Trophoblast cell (in vitro differentiated cells and primary cell): ENCODE measurements at regions not wholly inside any gene's neighbourhood (a gene's known extent, or its start where the extent isn't known, plus 50 kb on each side); places are given as distances from the start of the nearest gene placed in this dataset.

Source experiments
- DNase-seq, 2 donors: peaks; one replicate each; pipeline ENCODE4 v3.0.0-alpha.2; 2016
- H2AFZ ChIP-seq: 2 replicates; pipeline ENCODE4 v1.6.1; 2013; ENCODE audit warnings: low read length, moderate library complexity, mild to moderate bottlenecking; ENCODE audit not compliant: insufficient read depth, poor library complexity
- H2AK5ac ChIP-seq: 2 replicates; pipeline ENCODE4 v1.6.1; 2013; ENCODE audit warnings: mild to moderate bottlenecking, low read length
- H2BK120ac ChIP-seq: 2 replicates; pipeline ENCODE4 v1.6.1; 2013; ENCODE audit warnings: low read length, mild to moderate bottlenecking, moderate library complexity; ENCODE audit not compliant: insufficient read depth, poor library complexity
- H2BK12ac ChIP-seq: 2 replicates; pipeline ENCODE4 v1.6.1; 2013; ENCODE audit warnings: mild to moderate bottlenecking, low read length, moderate library complexity
- H2BK5ac ChIP-seq: 2 replicates; pipeline ENCODE4 v1.6.1; 2013; ENCODE audit warnings: low read length, low read depth, moderate library complexity, mild to moderate bottlenecking; ENCODE audit not compliant: poor library complexity
- H3K14ac ChIP-seq: 2 replicates; pipeline ENCODE4 v1.6.1; 2013; ENCODE audit warnings: mild to moderate bottlenecking, low read length
- H3K18ac ChIP-seq: 2 replicates; pipeline ENCODE4 v1.6.1; 2013; ENCODE audit warnings: mild to moderate bottlenecking, low read length
- H3K23ac ChIP-seq: 2 replicates; pipeline ENCODE4 v1.6.1; 2013; ENCODE audit warnings: low read length
- H3K27ac ChIP-seq: 2 replicates; pipeline ENCODE4 v1.5.1; 2013; ENCODE audit warnings: low read depth, mild to moderate bottlenecking, inconsistent platforms, low read length, moderate library complexity
- H3K27me3 ChIP-seq: 2 replicates; pipeline ENCODE4 v1.6.1; 2013; ENCODE audit warnings: inconsistent platforms, mild to moderate bottlenecking, low read length, moderate library complexity; ENCODE audit not compliant: insufficient read depth
- H3K36me3 ChIP-seq, 2 experiments: 1 replicate in 1 of 2; 2 replicates in 1 of 2; pipeline ENCODE4 v1.6.1; 2013; ENCODE audit warnings: low read length in 2 of 2, mild to moderate bottlenecking in 2 of 2, moderate library complexity in 1 of 2; ENCODE audit not compliant: insufficient read depth in 2 of 2, control insufficient read depth in 1 of 2
- H3K4ac ChIP-seq: 2 replicates; pipeline ENCODE4 v1.6.1; 2013; ENCODE audit warnings: low read depth, mild to moderate bottlenecking, low read length, moderate library complexity
- H3K4me1 ChIP-seq, 2 experiments: 1 replicate in 1 of 2; 2 replicates in 1 of 2; pipeline ENCODE4 v1.6.1; 2013; ENCODE audit warnings: low read length in 2 of 2, mild to moderate bottlenecking in 2 of 2, moderate library complexity in 1 of 2; ENCODE audit not compliant: insufficient read depth in 2 of 2, control insufficient read depth in 1 of 2
- H3K4me2 ChIP-seq: 2 replicates; pipeline ENCODE4 v1.6.1; 2013; ENCODE audit warnings: inconsistent platforms, mild to moderate bottlenecking, low read length, moderate library complexity
- H3K4me3 ChIP-seq: 2 replicates; pipeline ENCODE4 v1.5.1; 2013; ENCODE audit warnings: mild to moderate bottlenecking, low read depth, low read length, inconsistent platforms
- H3K79me1 ChIP-seq: one replicate; pipeline ENCODE4 v1.6.1; 2013; ENCODE audit warnings: low read length
- H3K79me2 ChIP-seq: 2 replicates; pipeline ENCODE4 v1.6.1; 2013; ENCODE audit warnings: low read length, mild to moderate bottlenecking; ENCODE audit not compliant: control insufficient read depth, insufficient read depth, poor library complexity
- H3K9ac ChIP-seq: 2 replicates; pipeline ENCODE4 v1.6.1; 2013; ENCODE audit warnings: mild to moderate bottlenecking, low read length
- H3K9me3 ChIP-seq: 2 replicates; pipeline ENCODE4 v1.6.1; 2013; ENCODE audit warnings: low read depth, mild to moderate bottlenecking, control low read depth, inconsistent platforms, low read length; ENCODE audit not compliant: insufficient read depth
- H4K12ac ChIP-seq: 2 replicates; pipeline ENCODE4 v1.6.1; 2013; ENCODE audit warnings: low read depth, mild to moderate bottlenecking, low read length, moderate library complexity
- H4K8ac ChIP-seq: 2 replicates; pipeline ENCODE4 v1.6.1; 2013; ENCODE audit warnings: low read depth, mild to moderate bottlenecking, low read length, moderate library complexity
- H4K91ac ChIP-seq: one replicate; pipeline ENCODE4 v1.6.1; 2013; ENCODE audit warnings: low read depth, mild to moderate bottlenecking, low read length, moderate library complexity
- WGBS: extraction: QIAGEN DNeasy Blood & Tissue Kit; methylation state at CpG from one replicate; pipeline ENCODE4 v1.1.7; 2013; ENCODE audit warnings: missing lambda C conversion rate; ENCODE audit not compliant: insufficient read length, insufficient coverage; ENCODE audit errors: extremely low coverage; 5-methylcytosine and 5-hydroxymethylcytosine counted together

GRCh38 chr1:63119575-63120155 is 202.7 kb upstream of the FOXD3 start:
- Histone ChIP-seq H2BK5ac (no peak overlapping the region), H3K18ac (no peak overlapping the region), H4K91ac (no peak overlapping the region), H3K4me1 (no peaks in the 10 kb centered on the region), H3K27ac (no peak overlapping the region), H3K36me3 (no peaks in the 10 kb centered on the region), H3K27me3 (no peaks in the 10 kb centered on the region), H4K8ac (no peak overlapping the region), H4K12ac (no peak overlapping the region), H3K9ac (no peak overlapping the region), H2AFZ (no peak overlapping the region), H3K14ac (no peak overlapping the region), H2AK5ac (no peak overlapping the region), H3K4me2 (no peak overlapping the region), H3K4ac (no peak overlapping the region), H3K79me1 (no peaks in the 10 kb centered on the region), H3K79me2 (no peaks in the 10 kb centered on the region), H3K9me3 (no peaks in the 10 kb centered on the region), H3K23ac (no peak overlapping the region), H3K4me3 (no peak overlapping the region), H2BK120ac (no peak overlapping the region), H2BK12ac (no peak overlapping the region)
- no peak for DNase-seq
- WGBS = no CpG with 5 or more reads among the region's 5 CpGs

DNA sequence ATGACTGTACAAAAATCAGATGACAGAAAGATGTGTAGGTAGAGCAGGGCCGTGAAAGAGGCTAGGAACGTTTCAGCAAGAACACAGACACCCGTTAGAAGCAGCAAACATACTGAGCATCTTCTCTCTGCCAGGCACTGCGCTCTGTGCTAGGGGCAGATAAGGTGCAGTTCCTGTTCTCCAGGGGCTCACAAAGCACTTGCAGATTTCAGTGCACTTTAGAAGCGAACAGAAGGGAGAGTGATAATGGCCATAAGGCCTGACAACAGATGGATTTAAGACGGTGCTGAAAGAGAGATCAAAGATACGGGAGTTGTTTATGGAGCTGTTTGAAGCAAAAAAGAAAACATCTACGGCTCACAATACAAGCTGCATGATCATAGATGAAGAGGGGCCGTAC is 200.3 kb upstream of the FOXD3 start:
- Histone ChIP-seq H3K79me1 (no peaks in the 10 kb centered on the region), H3K4me1 (no peaks in the 10 kb centered on the region), H3K9me3 (no peaks in the 10 kb centered on the region), H3K4me2 (no peak overlapping the region), H2AFZ (no peak overlapping the region), H2BK12ac (no peak overlapping the region), H3K18ac (no peak overlapping the region), H4K8ac (no peak overlapping the region), H3K79me2 (no peaks in the 10 kb centered on the region), H3K23ac (no peak overlapping the region), H3K36me3 (no peaks in the 10 kb centered on the region), H3K14ac (no peak overlapping the region), H2AK5ac (no peak overlapping the region), H3K9ac (no peak overlapping the region), H3K4ac (no peak overlapping the region), H3K27ac (no peak overlapping the region), H4K12ac (no peak overlapping the region), H2BK120ac (no peak overlapping the region), H2BK5ac (no peak overlapping the region), H4K91ac (no peak overlapping the region), H3K4me3 (no peak overlapping the region), H3K27me3 (no peaks in the 10 kb centered on the region)
- no peak for DNase-seq
- no CpG with 5 or more reads among the region's 9 CpGs for WGBS

DNA sequence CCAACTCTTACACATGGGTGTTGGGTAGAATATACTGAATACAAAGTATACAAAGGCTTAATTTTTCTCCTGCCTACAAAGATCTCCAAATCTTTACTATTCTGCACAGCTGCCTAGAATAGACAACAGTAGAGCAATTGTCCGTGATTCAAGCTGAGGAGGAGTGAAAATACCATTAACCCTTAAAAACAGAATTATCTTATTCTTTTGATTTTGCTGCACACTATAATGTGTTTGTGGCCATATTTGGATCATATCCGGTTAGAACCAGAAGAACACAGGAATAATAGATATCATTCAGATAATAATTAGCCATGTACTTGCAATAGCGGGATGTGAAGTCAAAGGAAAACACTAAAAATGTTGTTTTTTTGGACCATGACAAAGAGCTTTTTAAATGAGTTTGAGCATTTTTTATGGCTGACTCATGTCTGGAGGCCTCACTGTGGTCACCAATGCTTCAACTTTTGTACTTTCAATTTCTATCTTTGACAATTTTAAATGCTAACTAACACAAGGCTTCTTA is 197.6 kb upstream of the FOXD3 start:
- Histone ChIP-seq H3K9me3 (no peaks in the 10 kb centered on the region), H2BK12ac (no peak overlapping the region), H2BK5ac (no peak overlapping the region), H2AFZ (no peak overlapping the region), H3K4ac (no peak overlapping the region), H3K79me2 (no peaks in the 10 kb centered on the region), H4K91ac (no peak overlapping the region), H3K23ac (no peak overlapping the region), H3K27ac (no peak overlapping the region), H3K4me3 (no peak overlapping the region), H3K9ac (no peak overlapping the region), H3K79me1 (no peaks in the 10 kb centered on the region), H3K18ac (no peak overlapping the region), H4K8ac (no peak overlapping the region), H2BK120ac (no peak overlapping the region), H3K36me3 (no peaks in the 10 kb centered on the region), H3K27me3 (no peaks in the 10 kb centered on the region), H4K12ac (no peak overlapping the region), H2AK5ac (no peak overlapping the region), H3K4me2 (no peak overlapping the region), H3K4me1 (no peaks in the 10 kb centered on the region), H3K14ac (no peak overlapping the region)
- peak in 1 of 2 donors; percentile 10 for DNase-seq
- no CpG with 5 or more reads among the region's 3 CpGs for WGBS

GRCh38 chr1:63126104-63126503 is 196.3 kb upstream of the FOXD3 start:
- Histone ChIP-seq H3K4me2 (no peak overlapping the region), H3K4me1 (no peaks in the 10 kb centered on the region), H3K27me3 (no peaks in the 10 kb centered on the region), H3K18ac (no peak overlapping the region), H4K12ac (no peak overlapping the region), H3K79me2 (no peaks in the 10 kb centered on the region), H3K79me1 (no peaks in the 10 kb centered on the region), H2AFZ (no peak overlapping the region), H2BK12ac (no peak overlapping the region), H3K9me3 (no peaks in the 10 kb centered on the region), H2BK120ac (no peak overlapping the region), H3K27ac (no peak overlapping the region), H2BK5ac (no peak overlapping the region), H3K4me3 (no peak overlapping the region), H3K4ac (no peak overlapping the region), H3K23ac (no peak overlapping the region), H2AK5ac (no peak overlapping the region), H3K36me3 (no peaks in the 10 kb centered on the region), H4K8ac (no peak overlapping the region), H4K91ac (no peak overlapping the region), H3K14ac (no peak overlapping the region), H3K9ac (no peak overlapping the region)
- DNase-seq = no peak
- no CpG with 5 or more reads among the region's 3 CpGs for WGBS
